Muscle layer of colon (tissue), 2 donors: ENCODE measurements at regions not wholly inside any gene's neighbourhood (a gene's known extent, or its start where the extent isn't known, plus 50 kb on each side); places are given as distances from the start of the nearest gene placed in this dataset.

Experiments used
- H3K27ac ChIP-seq: one replicate; pipeline ENCODE4 v1.7.0; 2013; ENCODE audit warnings: low read depth, mild to moderate bottlenecking, low read length, moderate library complexity
- H3K27me3 ChIP-seq, 2 donors: one replicate each; pipeline ENCODE4 v1.7.0; 2013; ENCODE audit warnings: low read length in 2 of 2, mild to moderate bottlenecking in 2 of 2; ENCODE audit not compliant: insufficient read depth in 2 of 2, control insufficient read depth in 1 of 2
- H3K36me3 ChIP-seq: one replicate; pipeline ENCODE4 v1.7.0; 2013; ENCODE audit warnings: mild to moderate bottlenecking, low read length; ENCODE audit not compliant: insufficient read depth
- H3K4me1 ChIP-seq: one replicate; pipeline ENCODE4 v1.7.0; 2013; ENCODE audit warnings: mild to moderate bottlenecking, low read length; ENCODE audit not compliant: insufficient read depth
- H3K4me3 ChIP-seq, 2 donors: one replicate each; pipeline ENCODE4 v1.7.0; 2013; ENCODE audit warnings: low read length in 2 of 2, low read depth in 1 of 2, mild to moderate bottlenecking in 1 of 2, moderate library complexity in 1 of 2
- H3K9ac ChIP-seq: one replicate; pipeline ENCODE4 v1.7.0; 2013; ENCODE audit warnings: low read length
- H3K9me3 ChIP-seq: one replicate; pipeline ENCODE4 v1.7.0; 2013; ENCODE audit warnings: mild to moderate bottlenecking, low read length
- donor health status: abdominal sarcoma.
- donor health status: Adenocarcinoma of cecum.

DNA sequence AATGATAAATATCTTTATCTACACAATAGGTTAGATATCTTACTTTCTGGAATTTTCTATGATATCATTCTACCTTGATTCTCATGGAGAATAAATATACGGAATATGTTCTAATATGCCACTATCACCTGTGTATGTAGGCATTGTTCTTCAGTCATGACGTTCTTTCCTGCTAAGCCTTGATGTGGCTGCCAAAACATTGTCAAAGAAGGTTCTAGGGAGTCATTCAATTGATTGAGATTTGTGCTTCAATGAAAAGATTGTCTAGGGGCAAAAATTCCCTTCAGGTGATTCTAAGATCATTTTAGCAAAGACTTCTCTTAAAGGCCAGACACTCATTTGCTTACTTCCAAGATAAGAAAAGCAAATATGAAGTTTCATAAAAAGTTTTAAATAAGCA is 118.1 kb downstream of the MAT2B start:
- Histone ChIP-seq H3K9ac (no peak overlapping the region), H3K36me3 (no peaks in the 10 kb centered on the region), H3K9me3 (no peaks in the 10 kb centered on the region), H3K27ac (no peak overlapping the region), H3K4me1 (no peaks in the 10 kb centered on the region), H3K4me3 (no peak overlapping the region), H3K27me3 (no peaks in the 10 kb centered on the region)

DNA sequence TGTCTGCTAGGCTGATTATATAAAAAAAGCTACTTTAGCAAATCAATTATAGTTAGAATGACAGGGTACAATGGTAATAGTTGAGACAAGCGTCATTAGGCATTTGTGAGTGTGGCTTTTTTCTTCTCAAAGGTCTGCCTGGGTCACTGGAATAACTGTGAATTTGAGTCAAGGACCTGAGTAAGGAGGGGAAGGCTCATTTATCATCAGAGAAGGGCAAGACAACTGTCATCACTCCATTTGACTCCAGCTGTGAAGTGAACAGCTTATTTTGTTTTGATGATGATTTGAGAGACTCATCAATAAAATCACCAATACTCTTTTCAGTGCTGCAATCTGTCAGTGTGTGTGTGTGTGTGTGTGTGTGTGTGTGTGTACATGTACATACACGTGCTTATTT is 118.6 kb downstream of the MAT2B start:
- no peak overlapping the region for H3K4me3 ChIP-seq
- H3K9ac ChIP-seq = no peak overlapping the region
- H3K36me3 ChIP-seq = no peaks in the 10 kb centered on the region
- no peak overlapping the region for H3K27ac ChIP-seq
- H3K4me1 ChIP-seq = no peaks in the 10 kb centered on the region
- no peaks in the 10 kb centered on the region for H3K27me3 ChIP-seq
- H3K9me3 ChIP-seq = no peaks in the 10 kb centered on the region

DNA sequence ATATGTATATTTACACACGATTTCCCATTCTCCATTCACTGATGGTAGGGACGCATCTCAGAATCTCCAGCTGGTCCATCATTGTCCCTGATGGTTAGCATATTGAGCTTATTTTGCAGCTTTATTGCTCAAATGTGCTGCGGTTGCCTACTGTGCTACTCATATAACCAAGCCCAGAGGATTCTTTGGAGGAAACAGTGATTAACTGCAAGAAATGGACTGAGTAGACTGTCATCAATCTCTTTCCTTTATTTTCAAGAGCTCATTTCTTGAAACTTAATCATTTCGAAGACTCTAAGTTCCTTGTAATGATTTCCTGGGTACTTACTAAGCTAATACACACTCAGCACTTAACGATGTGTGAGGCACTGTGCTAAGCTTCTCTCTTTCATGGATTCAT is 119.0 kb downstream of the MAT2B start:
- H3K27ac ChIP-seq = no peak overlapping the region
- no peaks in the 10 kb centered on the region for H3K4me1 ChIP-seq
- H3K27me3 ChIP-seq = no peaks in the 10 kb centered on the region
- H3K4me3 ChIP-seq = no peak overlapping the region
- no peaks in the 10 kb centered on the region for H3K9me3 ChIP-seq
- H3K9ac ChIP-seq = no peak overlapping the region
- H3K36me3 ChIP-seq = no peaks in the 10 kb centered on the region

DNA sequence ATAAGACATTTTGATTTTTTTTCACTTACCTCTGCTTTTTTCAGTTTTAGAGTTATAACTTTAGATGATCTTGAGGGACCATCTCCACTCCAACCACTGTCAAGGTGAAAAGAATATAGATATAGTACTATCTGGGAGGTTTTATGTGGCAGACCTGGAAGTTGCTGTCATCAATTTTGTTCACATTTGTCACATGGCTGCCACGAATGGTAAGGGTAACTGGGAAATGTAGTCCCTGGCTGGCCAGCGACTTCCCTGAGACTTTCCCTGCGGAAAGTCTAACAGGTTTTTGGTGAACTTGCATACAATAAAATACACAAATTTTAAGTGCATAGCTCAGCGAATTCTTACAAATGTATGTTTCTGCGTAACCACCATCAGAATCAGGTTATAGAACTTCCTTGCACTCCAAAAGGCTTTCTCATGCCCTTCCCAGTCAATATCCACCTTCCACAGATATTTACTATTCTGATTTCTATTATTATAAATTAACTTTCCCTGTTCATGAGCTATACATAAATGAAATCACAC is 121.5 kb downstream of the MAT2B start:
- no peaks in the 10 kb centered on the region for H3K4me1 ChIP-seq
- H3K27ac ChIP-seq = no peak overlapping the region
- no peak overlapping the region for H3K4me3 ChIP-seq
- H3K36me3 ChIP-seq = no peaks in the 10 kb centered on the region
- no peak overlapping the region for H3K9ac ChIP-seq
- no peaks in the 10 kb centered on the region for H3K9me3 ChIP-seq
- H3K27me3 ChIP-seq = no peaks in the 10 kb centered on the region

DNA sequence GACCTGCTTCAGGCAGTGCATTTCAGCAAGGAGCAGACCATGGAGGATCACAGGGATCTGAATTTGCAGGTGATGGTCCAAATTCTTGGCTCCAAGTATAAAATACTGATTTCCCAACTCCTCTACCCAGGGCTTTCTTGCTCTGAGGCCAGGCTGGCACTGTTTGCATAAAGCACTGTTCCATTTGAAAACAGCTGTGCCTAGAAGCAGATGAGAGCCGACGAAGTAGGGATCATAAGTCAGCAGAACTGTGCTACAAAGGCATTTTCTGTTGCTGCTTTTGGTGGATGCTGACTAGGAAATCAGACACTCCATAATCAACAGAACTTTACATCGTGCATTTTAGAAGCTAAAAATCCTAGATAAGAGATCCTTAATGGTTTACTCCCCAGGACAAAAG is 126.4 kb downstream of the MAT2B start:
- Histone ChIP-seq H3K4me1 (no peaks in the 10 kb centered on the region), H3K4me3 (no peak overlapping the region), H3K9ac (no peak overlapping the region), H3K27me3 (no peaks in the 10 kb centered on the region), H3K9me3 (no peaks in the 10 kb centered on the region), H3K27ac (no peak overlapping the region), H3K36me3 (no peaks in the 10 kb centered on the region)

DNA sequence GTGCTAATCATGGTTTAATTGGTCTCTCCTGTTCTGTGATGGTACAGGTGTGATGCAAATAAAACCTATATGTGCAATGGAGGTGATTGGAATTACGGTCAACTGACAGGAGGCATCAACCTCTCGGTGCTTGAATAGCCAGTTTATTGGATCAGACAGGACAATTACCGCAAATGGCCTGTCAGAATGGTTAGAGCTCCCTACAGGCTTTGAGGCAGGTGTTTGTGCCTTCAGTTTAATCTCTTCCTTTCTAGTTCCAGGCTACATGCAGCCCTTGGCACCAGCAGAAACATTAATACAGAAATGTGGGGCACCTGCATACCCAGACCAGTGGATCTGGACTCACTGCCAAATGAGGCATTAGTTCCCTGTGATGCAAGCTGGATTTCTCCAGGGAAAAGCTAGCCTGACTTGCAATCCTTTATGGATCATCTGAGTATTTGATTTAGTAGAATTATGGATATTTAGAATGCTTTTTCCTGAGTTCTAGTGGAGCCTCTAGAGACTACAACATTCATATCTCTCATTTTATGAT is 128.6 kb downstream of the MAT2B start:
- no peaks in the 10 kb centered on the region for H3K4me1 ChIP-seq

DNA sequence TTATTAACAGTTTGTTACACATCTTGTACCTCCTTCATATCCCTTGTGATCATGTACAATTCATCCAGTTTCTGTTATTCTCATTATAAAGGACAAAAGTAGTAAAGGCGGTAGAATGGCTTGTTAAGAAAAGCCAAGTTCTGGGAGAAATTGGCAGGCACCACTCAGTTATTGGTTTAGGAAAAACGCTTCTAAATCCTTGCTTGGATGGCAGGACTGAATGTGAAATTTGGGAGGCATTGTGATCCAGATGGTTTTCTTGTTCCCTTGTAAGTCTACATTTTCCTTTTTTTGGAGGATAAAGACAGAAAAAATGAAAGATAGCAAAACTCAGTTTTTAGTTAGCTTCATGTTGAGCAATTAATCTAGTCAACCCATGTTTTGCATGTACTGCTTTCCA is 130.2 kb downstream of the MAT2B start:
- H3K36me3 ChIP-seq = no peaks in the 10 kb centered on the region
- H3K4me3 ChIP-seq = no peak overlapping the region
- no peaks in the 10 kb centered on the region for H3K4me1 ChIP-seq
- no peaks in the 10 kb centered on the region for H3K9me3 ChIP-seq
- no peak overlapping the region for H3K9ac ChIP-seq
- no peaks in the 10 kb centered on the region for H3K27me3 ChIP-seq
- no peak overlapping the region for H3K27ac ChIP-seq

More for the DNA sequence above, 128.6 kb downstream of the MAT2B start:
- Histone ChIP-seq H3K4me3 (no peak overlapping the region), H3K9me3 (no peaks in the 10 kb centered on the region), H3K9ac (no peak overlapping the region), H3K36me3 (no peaks in the 10 kb centered on the region), H3K27ac (no peak overlapping the region), H3K27me3 (no peaks in the 10 kb centered on the region)

DNA sequence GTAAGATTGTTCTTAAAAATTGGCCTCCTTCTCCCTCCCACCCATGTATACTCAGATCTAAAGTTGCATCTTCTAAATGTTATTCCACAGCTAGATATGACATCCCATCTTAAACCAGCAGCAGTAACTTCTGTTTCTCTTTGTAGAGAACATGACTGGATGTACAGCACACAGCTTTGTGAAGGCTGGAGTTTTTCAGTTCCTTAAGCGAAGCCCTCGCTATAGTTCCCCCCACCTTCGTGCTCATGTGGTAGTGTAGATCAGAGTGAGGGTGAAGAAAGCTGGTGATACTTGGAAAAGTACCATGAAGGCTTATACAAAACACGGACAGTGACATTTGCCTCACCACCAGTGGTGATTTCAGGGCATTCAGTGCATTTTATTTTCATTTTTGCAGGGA is 137.5 kb downstream of the MAT2B start:
- no peak overlapping the region for H3K4me3 ChIP-seq

DNA sequence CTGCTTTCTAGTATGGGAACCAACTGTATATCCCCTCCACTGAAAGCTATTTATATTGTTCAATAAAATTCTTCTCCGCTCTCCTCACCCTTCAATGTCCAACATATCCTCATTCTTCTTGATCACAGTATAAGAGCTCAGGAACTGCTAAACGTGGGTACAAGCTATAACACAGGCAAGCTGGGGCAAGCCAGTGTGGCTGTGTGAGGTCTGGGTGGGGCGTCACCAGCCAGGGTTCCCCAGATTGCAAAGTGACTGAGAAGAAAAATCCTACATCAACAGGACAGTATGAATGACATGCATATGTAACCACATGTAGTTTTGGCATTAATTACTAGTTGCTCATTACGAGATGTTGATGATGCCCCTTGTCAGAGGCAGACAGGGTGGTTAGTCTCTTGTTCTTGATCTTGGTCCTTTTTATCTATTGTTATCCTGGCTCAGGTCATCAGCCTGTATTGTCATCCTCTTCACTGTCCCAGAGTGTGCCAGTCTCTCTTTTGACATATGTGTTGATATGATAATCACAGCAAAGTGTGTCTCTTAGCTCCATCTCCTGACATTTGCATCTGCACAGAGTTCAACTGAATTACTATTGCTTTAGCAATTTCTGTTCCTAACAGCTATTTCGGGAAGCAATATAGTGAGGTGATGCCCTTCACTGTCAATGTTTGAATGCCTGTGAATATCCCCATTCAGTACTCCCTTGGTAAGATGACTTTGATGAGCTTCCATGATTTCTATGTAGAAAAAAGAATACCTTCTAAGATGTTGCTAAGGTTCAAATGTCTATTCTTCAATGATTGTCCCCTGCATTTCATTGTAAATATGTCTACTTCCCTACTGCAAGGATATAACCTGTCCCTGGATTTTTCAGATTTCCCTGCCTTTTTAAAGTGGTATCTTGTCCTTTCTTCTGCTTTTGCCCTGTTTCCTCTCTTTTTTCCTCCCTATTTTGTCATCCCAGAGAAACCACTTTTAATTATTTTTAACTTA is 140.3 kb downstream of the MAT2B start:
- Histone ChIP-seq H3K27me3 (no peaks in the 10 kb centered on the region), H3K27ac (no peak overlapping the region), H3K4me1 (no peaks in the 10 kb centered on the region), H3K36me3 (no peaks in the 10 kb centered on the region), H3K4me3 (no peak overlapping the region), H3K9me3 (no peaks in the 10 kb centered on the region), H3K9ac (no peak overlapping the region)

More for the DNA sequence above, 137.5 kb downstream of the MAT2B start:
- Histone ChIP-seq H3K27ac (no peak overlapping the region), H3K27me3 (no peaks in the 10 kb centered on the region), H3K9me3 (no peaks in the 10 kb centered on the region), H3K9ac (no peak overlapping the region), H3K36me3 (no peaks in the 10 kb centered on the region), H3K4me1 (no peaks in the 10 kb centered on the region)

DNA sequence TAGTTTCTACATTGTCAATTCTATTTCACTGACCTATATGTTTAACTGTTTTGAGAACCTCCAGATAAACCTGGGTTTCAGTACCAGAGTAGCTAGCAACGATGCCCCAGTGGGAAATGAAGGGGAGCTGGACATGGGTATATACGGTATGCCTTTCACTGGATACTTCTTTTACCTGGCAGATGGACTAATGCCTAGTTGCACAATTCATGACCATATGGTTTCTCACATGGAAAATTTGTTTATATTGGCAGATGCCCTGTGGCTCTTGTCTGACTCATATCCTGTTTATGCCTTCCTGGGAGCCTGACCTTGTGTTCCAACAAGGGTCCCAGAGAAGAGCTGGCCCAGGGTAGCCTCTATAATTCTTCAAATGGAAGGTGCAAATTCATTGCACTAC is 144.1 kb downstream of the MAT2B start:
- H3K9me3 ChIP-seq = no peaks in the 10 kb centered on the region
- H3K9ac ChIP-seq = no peak overlapping the region
- H3K4me3 ChIP-seq = no peak overlapping the region
- no peaks in the 10 kb centered on the region for H3K4me1 ChIP-seq
- no peak overlapping the region for H3K27ac ChIP-seq
- H3K36me3 ChIP-seq = no peaks in the 10 kb centered on the region
- no peaks in the 10 kb centered on the region for H3K27me3 ChIP-seq

DNA sequence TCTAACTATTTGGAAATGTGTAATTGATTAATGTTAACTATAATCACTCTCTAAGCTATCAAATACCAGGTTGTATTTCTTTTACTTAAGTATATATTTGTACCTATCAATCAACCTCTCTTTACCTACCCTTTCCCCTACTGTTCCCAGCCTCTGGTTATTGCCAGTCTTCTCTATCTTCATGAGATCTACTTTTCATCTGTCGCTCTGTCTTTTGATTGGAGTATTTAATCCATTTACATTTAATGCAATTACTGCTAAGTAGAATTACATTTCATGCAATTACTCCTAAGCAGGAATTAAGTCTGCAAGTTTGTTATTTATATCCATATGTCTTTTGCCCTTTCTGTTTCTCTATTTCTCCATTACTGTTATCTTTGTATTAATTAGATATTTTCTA is 148.1 kb downstream of the MAT2B start:
- Histone ChIP-seq H3K4me1 (no peaks in the 10 kb centered on the region), H3K36me3 (no peaks in the 10 kb centered on the region), H3K4me3 (no peak overlapping the region), H3K9me3 (no peaks in the 10 kb centered on the region), H3K27me3 (no peaks in the 10 kb centered on the region), H3K27ac (no peak overlapping the region), H3K9ac (no peak overlapping the region)
